ENCODE measurements at regions not wholly inside any gene's neighbourhood (a gene's known extent, or its start where the extent isn't known, plus 50 kb on each side); places are given as distances from the start of the nearest gene placed in this dataset.

DNA sequence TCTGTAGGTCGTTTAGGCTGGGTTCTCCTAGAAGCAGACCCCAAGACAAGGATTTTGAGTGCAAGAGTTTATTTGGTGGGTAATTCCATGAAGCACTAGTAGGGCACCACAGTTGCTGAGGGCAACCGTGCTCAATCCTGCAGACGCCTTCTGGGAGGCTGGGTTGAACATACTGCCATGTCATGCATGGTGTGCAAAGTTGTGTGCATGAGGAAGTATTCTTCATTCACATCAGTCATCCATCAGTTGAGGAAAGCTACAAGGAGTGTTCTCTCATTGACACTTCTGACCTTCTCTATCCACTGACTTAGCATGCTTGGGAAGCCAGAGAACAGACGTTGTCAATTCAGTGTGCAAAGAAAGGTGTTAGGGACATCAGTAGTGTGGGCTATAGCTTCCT lies 179.2 kb downstream of the PTPN11 start:
- DNase-seq (no peak), ATAC-seq (ENCODE audit: low read depth) (no peak)
- intact Hi-C loops (cut with micrococcal nuclease): no loop called here
- H4K91ac ChIP-seq (ENCODE audit: insufficient read depth, low read depth, low read length): no peak overlapping the region
- H2AK5ac ChIP-seq (ENCODE audit: low read depth, low read length): no peak overlapping the region
- no TSS peak for BruUV-seq (replicated peaks)
- ChIA-PET POLR2A (ENCODE audit: unreplicated experiment) (no interaction called here), CTCF (no interaction called here)
- H4K20me1 ChIP-seq (ENCODE audit: insufficient read depth, low read length): no peaks in the 10 kb centered on the region
- H3K23ac ChIP-seq (ENCODE audit: low read depth, low read length): no peak overlapping the region
- H3K18ac ChIP-seq (ENCODE audit: low read depth, low read length): no peak overlapping the region
- in situ Hi-C loops (cut with MboI; ENCODE audit: low sequenced_read_pairs): no loop called here
- H3K79me1 ChIP-seq (ENCODE audit: low read depth in 1 of 2, low read length in 2 of 2): no peaks in the 10 kb centered on the region
- no peaks in the 10 kb centered on the region for H3K9me1 ChIP-seq (ENCODE audit: insufficient read depth, low read length)
- H4K8ac ChIP-seq (ENCODE audit: low read depth in 2 of 2, low read length in 2 of 2): no peak overlapping the region
- H3K9me3 ChIP-seq (ENCODE audit: control insufficient read depth, insufficient read depth, low read length): no peaks in the 10 kb centered on the region
- no peak overlapping the region for H3K4me3 ChIP-seq (ENCODE audit: insufficient read depth, low read depth, low read length)
- no peaks in the 10 kb centered on the region for H3K36me3 ChIP-seq (ENCODE audit: control insufficient read depth, insufficient read depth, low read length)
- H3K14ac ChIP-seq (replicated peaks; ENCODE audit: low read depth, low read length): no peak overlapping the region
- no peak overlapping the region for H2BK5ac ChIP-seq (ENCODE audit: low read depth, low read length, poor library complexity, severe bottlenecking)
- no peak overlapping the region for H3K9ac ChIP-seq (ENCODE audit: low read depth, low read length)
- WGBS, 2 experiments (ENCODE audit: extremely low coverage in 2 of 2, insufficient read length in 1 of 2): 80% methylated on average over 1 of the region's 4 CpGs; no CpG with 5 or more reads in 1 of the 2 experiments
- no peak overlapping the region for H3K4ac ChIP-seq (ENCODE audit: low read depth, low read length)
- no peak overlapping the region for H2BK120ac ChIP-seq (ENCODE audit: low read depth, low read length)
- no peaks in the 10 kb centered on the region for H3K27me3 ChIP-seq (ENCODE audit: control insufficient read depth, insufficient read depth, low read length)
- H2AK9ac ChIP-seq (replicated peaks; ENCODE audit: low read depth, low read length, poor library complexity): no peak overlapping the region
- H3K4me2 ChIP-seq (ENCODE audit: low read depth, low read length): no peak overlapping the region
- H2BK20ac ChIP-seq (ENCODE audit: low read depth, low read length): no peak overlapping the region
- H3K4me1 ChIP-seq (ENCODE audit: control insufficient read depth, insufficient read depth, low read length): no peaks in the 10 kb centered on the region
- H2AFZ ChIP-seq (replicated peaks; ENCODE audit: low read length, poor library complexity): no peak overlapping the region
- no peak overlapping the region for H4K5ac ChIP-seq (ENCODE audit: low read depth, low read length)
- H3K56ac ChIP-seq (ENCODE audit: extremely low read depth, insufficient read depth, low read length): no peak overlapping the region
- H2BK15ac ChIP-seq (ENCODE audit: low read depth, low read length): no peak overlapping the region
- dilution Hi-C loops (cut with HindIII; ENCODE audit: low sequenced_read_pairs, unreplicated experiment): no loop called here
- H3K27ac ChIP-seq (ENCODE audit: insufficient read depth, low read length): no peak overlapping the region
- TF ChIP-seq FOS (IDR thresholded peaks at IDR 0.05; ENCODE audit: low read depth, low read length) (no peak), NFE2L2 (IDR thresholded peaks at IDR 0.05; ENCODE audit: low read depth, low read length) (no peak), CEBPB (IDR thresholded peaks at IDR 0.05; ENCODE audit: low read depth, low read length) (no peak), RFX5 (IDR thresholded peaks at IDR 0.05; ENCODE audit: low read depth, low read length) (no peak), RCOR1 (IDR thresholded peaks at IDR 0.05; ENCODE audit: insufficient replicate concordance, low read length) (no peak), BHLHE40 (IDR thresholded peaks at IDR 0.05; ENCODE audit: low read depth, low read length) (no peak), MXI1 (IDR thresholded peaks at IDR 0.05; ENCODE audit: borderline replicate concordance, low read depth, low read length) (no peak), POLR2A (IDR thresholded peaks at IDR 0.05; ENCODE audit: low read depth, low read length) (no peak), CHD1 (IDR thresholded peaks at IDR 0.05; ENCODE audit: low read depth, low read length) (no peak), MAZ (IDR thresholded peaks at IDR 0.05; ENCODE audit: borderline replicate concordance, low read depth, low read length) (no peak), MAFK (IDR thresholded peaks at IDR 0.05; ENCODE audit: low read depth, low read length) (no peak), RAD21 (IDR thresholded peaks at IDR 0.05; ENCODE audit: low read length) (no peak), SMC3 (IDR thresholded peaks at IDR 0.05; ENCODE audit: low read depth, low read length) (no peak)
- TF ChIP-seq, protein P1, sequence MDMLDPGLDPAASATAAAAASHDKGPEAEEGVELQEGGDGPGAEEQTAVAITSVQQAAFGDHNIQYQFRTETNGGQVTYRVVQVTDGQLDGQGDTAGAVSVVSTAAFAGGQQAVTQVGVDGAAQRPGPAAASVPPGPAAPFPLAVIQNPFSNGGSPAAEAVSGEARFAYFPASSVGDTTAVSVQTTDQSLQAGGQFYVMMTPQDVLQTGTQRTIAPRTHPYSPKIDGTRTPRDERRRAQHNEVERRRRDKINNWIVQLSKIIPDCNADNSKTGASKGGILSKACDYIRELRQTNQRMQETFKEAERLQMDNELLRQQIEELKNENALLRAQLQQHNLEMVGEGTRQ (IDR thresholded peaks at IDR 0.05; ENCODE audit: low read depth, low read length): no peak
- TF ChIP-seq, protein P2, sequence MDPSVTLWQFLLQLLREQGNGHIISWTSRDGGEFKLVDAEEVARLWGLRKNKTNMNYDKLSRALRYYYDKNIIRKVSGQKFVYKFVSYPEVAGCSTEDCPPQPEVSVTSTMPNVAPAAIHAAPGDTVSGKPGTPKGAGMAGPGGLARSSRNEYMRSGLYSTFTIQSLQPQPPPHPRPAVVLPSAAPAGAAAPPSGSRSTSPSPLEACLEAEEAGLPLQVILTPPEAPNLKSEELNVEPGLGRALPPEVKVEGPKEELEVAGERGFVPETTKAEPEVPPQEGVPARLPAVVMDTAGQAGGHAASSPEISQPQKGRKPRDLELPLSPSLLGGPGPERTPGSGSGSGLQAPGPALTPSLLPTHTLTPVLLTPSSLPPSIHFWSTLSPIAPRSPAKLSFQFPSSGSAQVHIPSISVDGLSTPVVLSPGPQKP (IDR thresholded peaks at IDR 0.05; ENCODE audit: borderline replicate concordance, low read depth, low read length): no peak
- TF ChIP-seq, protein P3, sequence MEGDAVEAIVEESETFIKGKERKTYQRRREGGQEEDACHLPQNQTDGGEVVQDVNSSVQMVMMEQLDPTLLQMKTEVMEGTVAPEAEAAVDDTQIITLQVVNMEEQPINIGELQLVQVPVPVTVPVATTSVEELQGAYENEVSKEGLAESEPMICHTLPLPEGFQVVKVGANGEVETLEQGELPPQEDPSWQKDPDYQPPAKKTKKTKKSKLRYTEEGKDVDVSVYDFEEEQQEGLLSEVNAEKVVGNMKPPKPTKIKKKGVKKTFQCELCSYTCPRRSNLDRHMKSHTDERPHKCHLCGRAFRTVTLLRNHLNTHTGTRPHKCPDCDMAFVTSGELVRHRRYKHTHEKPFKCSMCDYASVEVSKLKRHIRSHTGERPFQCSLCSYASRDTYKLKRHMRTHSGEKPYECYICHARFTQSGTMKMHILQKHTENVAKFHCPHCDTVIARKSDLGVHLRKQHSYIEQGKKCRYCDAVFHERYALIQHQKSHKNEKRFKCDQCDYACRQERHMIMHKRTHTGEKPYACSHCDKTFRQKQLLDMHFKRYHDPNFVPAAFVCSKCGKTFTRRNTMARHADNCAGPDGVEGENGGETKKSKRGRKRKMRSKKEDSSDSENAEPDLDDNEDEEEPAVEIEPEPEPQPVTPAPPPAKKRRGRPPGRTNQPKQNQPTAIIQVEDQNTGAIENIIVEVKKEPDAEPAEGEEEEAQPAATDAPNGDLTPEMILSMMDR (conservative IDR thresholded peaks at IDR 0.05; ENCODE audit: low read depth, low read length): no peak
